Brain microvascular endothelial cell (primary cell): ENCODE measurements at regions not wholly inside any gene's neighbourhood (a gene's known extent, or its start where the extent isn't known, plus 50 kb on each side); places are given as distances from the start of the nearest gene placed in this dataset.
"Not testable (repeated sequence)": the region's sequence is repeated elsewhere in the genome, so short reads cannot be mapped to it uniquely, and the experiment has no call there.

Experiments
- DNase-seq: peaks from one replicate; pipeline ENCODE4 v3.0.0-alpha.2; 2020
- H3K27ac ChIP-seq: fragments of 250-450 bp; sonication (Bioruptor Pico); 2 replicates; pipeline ENCODE4 v1.5.1; 2020; ENCODE audit warnings: mild to moderate bottlenecking, moderate library complexity
- H3K27me3 ChIP-seq: fragments of 250-450 bp; sonication (Bioruptor Pico); replicated peaks from 2 replicates; pipeline ENCODE4 v1.5.1; 2020; ENCODE audit warnings: mild to moderate bottlenecking
- H3K36me3 ChIP-seq: fragments of 250-450 bp; sonication (Bioruptor Pico); replicated peaks from 2 replicates; pipeline ENCODE4 v1.5.1; 2020; ENCODE audit warnings: mild to moderate bottlenecking
- H3K4me3 ChIP-seq: 2 replicates; pipeline ENCODE4 v1.5.1; 2011; ENCODE audit warnings: low read depth, mild to moderate bottlenecking, control low read depth, low read length, moderate library complexity
- in situ Hi-C: cut with HindIII; loops from 2 replicates; pipeline ENCODE4 v1.10.0; 2017; ENCODE audit warnings: low sequenced_read_pairs, low pct_ligation_motif_present
- TF ChIP-seq, protein P1 (sequence below): IDR thresholded peaks from 2 replicates; pipeline ENCODE4 v1.5.1; 2011; ENCODE audit warnings: low read depth, mild to moderate bottlenecking, moderate library complexity, low read length, control low read depth, inconsistent platforms; ENCODE audit errors: missing control alignments

DNA sequence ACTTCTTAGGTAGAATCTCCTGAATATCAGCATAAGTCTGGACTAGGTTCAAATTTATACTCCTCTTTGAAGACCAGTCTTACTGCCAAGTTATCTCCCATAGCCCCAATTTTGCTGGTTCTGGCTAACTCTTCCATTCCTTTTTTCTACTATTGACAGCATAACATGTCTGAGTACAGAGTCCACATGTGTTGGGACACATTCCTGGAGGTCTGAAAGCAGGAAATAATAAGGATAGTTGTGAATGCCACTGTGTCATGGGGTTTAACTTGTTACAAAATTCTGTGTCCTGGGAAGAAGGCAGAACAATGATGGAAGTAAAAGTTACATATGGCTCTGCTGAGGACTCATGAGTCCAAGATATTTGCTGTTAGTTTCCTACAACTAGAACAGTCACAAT, 57.4 kb upstream of the ZBTB20 start:
- Histone ChIP-seq H3K27ac (no peak overlapping the region), H3K4me3 (no peak overlapping the region), H3K27me3 (no peaks in the 10 kb centered on the region), H3K36me3 (no peaks in the 10 kb centered on the region)
- no peak for DNase-seq
- TF ChIP-seq, protein P1, sequence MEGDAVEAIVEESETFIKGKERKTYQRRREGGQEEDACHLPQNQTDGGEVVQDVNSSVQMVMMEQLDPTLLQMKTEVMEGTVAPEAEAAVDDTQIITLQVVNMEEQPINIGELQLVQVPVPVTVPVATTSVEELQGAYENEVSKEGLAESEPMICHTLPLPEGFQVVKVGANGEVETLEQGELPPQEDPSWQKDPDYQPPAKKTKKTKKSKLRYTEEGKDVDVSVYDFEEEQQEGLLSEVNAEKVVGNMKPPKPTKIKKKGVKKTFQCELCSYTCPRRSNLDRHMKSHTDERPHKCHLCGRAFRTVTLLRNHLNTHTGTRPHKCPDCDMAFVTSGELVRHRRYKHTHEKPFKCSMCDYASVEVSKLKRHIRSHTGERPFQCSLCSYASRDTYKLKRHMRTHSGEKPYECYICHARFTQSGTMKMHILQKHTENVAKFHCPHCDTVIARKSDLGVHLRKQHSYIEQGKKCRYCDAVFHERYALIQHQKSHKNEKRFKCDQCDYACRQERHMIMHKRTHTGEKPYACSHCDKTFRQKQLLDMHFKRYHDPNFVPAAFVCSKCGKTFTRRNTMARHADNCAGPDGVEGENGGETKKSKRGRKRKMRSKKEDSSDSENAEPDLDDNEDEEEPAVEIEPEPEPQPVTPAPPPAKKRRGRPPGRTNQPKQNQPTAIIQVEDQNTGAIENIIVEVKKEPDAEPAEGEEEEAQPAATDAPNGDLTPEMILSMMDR, result no peak
- in situ Hi-C loops, result loop anchor here (25.0 kb wide), 2 partner anchors 458 to 608 kb away; no protein-coding TSS in a partner anchor

DNA sequence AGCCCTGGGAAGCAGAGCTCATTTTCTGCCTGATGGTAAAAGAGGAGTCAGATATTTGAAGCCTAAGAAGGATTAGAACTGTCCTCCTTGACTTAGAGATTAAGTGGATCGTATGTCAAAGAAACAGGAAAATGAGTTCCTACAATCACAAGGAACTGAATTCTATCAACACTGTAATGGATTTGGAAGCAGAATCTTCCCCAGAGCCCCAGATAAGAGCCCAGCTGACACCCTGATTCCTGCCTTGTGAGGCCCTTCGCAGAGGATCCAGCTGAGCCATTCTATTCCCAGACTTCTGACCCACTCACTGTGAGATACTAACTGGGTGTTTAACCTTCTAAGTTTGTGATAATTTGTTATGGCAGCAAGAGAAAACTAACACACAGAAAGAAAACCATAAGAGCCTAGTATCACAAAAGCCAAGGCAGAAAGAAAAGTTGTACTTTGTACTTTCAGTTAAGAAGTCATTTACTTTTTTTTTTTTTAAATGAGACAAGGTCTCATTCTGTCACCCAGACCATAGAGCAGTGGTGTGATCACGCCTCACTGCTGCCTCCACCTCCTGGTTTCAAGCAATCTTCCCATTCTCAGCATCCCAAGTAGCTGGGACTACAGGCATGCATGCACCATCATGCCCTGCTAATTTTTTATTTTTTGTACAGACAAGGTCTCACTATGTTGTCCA, 61.1 kb upstream of the ZBTB20 start:
- Histone ChIP-seq H3K36me3 (no peaks in the 10 kb centered on the region), H3K4me3 (no peak overlapping the region), H3K27me3 (no peaks in the 10 kb centered on the region), H3K27ac (no peak overlapping the region)
- DNase-seq, result no peak
- TF ChIP-seq, protein P1, result no peak
- in situ Hi-C loops, result loop anchor here (25.0 kb wide), 2 partner anchors 454 to 604 kb away; no protein-coding TSS in a partner anchor

DNA sequence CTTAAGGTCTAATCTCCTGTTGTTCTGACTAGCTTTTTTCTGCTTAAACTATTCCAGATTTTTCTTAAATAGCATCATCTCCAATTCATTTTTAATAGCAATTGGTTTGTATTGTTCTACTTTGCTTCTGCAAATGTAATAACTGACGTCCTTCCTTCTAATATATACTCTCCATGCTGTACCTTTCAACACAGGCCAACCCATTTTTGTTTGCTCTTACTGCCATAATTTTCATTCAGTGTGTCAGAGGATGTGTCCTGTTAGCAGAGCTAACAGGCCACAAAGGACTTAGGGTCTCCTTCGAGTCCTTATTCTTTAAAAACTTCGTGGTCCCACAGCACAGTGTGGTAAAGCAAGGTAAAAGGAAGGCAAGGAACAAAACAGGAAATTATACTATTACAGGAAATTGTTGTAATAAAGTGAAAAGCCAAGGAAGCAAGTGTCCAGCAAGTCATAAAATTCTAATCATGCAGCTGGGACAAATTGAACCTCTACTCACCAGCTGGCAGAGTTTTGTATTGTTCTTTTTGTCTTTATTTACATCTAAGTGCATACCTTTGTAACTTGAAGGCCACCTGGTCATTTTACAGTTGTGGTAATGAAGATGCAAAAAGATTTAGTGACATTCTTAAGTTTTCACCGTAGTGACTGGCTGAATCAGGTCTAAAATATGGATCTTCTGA, 64.9 kb upstream of the ZBTB20 start:
- no peaks in the 10 kb centered on the region for H3K36me3 ChIP-seq
- H3K27ac ChIP-seq, result no peak overlapping the region
- in situ Hi-C loops, result loop anchor here (25.0 kb wide), 2 partner anchors 450 to 600 kb away; no protein-coding TSS in a partner anchor
- no peaks in the 10 kb centered on the region for H3K27me3 ChIP-seq
- no peak for DNase-seq
- TF ChIP-seq, protein P1, result no peak
- no peak overlapping the region for H3K4me3 ChIP-seq

DNA sequence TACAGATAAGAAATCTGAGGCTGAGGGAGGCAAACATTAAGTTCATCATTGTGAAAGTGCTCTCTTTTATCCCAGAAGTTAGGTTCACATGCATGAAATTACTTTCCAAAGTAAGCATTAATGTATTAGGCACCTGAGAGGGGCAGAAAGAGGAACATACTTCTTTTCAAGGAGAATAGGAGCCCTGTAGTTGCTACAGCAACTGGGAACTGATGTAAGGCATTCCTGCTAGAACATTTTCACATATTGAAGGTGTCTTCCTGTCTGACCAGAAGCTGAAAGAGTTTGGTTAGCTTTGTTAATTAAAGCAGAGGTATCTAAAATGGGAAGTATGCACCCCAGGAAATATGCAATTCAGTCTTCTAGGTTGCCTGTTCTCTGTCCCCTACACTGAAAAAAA, 65.5 kb upstream of the ZBTB20 start:
- DNase-seq, result no peak
- no peak overlapping the region for H3K27ac ChIP-seq
- TF ChIP-seq, protein P1, result no peak
- no peaks in the 10 kb centered on the region for H3K36me3 ChIP-seq
- in situ Hi-C loops, result loop anchor here (25.0 kb wide), 2 partner anchors 450 to 600 kb away; no protein-coding TSS in a partner anchor
- no peaks in the 10 kb centered on the region for H3K27me3 ChIP-seq
- no peak overlapping the region for H3K4me3 ChIP-seq

DNA sequence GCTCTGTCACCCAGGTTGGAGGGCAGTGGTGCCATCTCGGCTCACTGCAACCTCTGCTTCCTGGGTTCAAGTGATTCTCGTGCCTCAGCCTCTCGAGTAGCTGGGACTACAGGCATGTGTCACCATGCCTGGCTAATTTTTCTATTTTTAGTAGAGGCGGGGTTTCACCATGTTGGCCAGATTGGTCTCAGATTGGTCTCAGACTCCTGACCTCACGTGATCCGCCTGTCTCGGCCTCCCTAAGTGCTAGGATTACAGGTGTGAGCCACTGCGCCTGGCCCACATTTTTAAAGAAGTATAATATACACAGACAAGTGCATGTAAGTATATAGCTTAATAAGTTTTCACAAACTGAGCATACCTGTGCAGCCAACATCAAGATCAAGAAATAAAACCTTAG, 66.0 kb upstream of the ZBTB20 start:
- H3K36me3 ChIP-seq, DNase-seq, H3K27me3 ChIP-seq, H3K27ac ChIP-seq, H3K4me3 ChIP-seq: not testable (repeated sequence)
- in situ Hi-C loops, result loop anchor here (25.0 kb wide), 2 partner anchors 449 to 599 kb away; no protein-coding TSS in a partner anchor

DNA sequence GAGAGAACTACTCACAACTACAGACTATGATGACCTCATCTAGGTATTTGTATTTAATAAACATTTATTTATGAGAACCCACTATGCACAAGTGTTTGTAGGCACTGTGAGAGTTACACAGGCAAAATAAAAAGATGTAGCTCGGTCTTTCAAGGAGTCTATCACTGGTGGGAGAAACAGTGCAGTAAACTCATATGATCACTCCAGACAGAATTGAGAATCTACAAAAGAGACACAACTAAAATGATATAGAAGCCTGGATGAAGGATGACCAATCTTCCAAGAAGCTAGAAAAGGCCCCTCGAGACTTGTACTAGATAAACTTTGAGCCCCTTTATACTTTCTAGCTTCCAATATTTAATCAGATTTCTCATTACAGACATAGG, 70.2 kb upstream of the ZBTB20 start:
- in situ Hi-C loops, result loop anchor here (25.0 kb wide), 2 partner anchors 445 to 595 kb away; no protein-coding TSS in a partner anchor
- Histone ChIP-seq H3K36me3 (no peaks in the 10 kb centered on the region), H3K27me3 (no peaks in the 10 kb centered on the region), H3K27ac (no peak overlapping the region), H3K4me3 (no peak overlapping the region)
- no peak for DNase-seq
- TF ChIP-seq, protein P1, result no peak
